Activated CD8-positive, alpha-beta memory T cell treated with anti-CD3 and anti-CD28 coated beads for 1 hour (primary cell): ENCODE measurements at regions not wholly inside any gene's neighbourhood (a gene's known extent, or its start where the extent isn't known, plus 50 kb on each side); places are given as distances from the start of the nearest gene placed in this dataset.

Experiments used
- DNase-seq, 2 donors: peaks; one replicate each; pipeline ENCODE4 v3.0.0-alpha.2; 2020; ENCODE audit warnings: low read depth in 1 of 2; ENCODE audit errors: extremely low read depth in 1 of 2

DNA sequence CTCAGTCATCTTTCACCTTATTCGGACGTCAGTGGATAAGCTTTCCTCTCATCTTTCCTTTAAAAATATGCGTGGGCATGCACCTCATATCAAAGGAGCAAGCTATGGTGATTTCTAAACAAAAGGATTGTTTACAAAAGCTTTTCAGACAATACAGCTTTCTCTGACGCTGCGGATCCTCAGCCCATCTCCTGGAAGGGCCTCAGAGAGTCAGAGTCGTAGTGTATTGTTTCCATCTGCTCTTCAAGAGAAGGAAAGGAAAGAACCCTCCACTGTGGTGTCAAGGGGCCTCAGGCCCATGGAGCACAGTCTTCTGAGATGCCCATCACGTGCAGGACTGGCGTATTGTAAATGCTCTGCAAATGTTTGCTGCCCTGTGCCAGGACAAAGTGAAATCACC lies 163.4 kb upstream of the MAP1B start:
- no peak for DNase-seq

DNA sequence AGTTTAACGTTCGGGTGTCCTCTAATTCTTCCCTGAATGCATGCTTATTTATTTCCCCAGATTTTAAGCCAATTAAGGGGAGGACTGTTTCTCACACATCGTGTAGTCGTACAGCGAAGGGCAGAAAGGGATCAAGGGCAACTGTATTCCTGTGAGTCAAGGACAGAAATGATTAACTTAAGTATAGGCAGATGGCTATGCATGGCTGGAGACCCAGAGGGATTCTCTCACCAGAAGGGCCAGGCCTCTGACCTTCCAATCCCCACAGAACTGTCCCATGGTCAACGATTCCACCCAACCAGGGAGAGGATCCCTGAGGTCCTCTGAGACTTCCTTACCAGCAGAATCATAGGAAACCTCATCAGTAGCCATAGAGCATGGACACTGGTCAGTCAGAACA lies 161.8 kb upstream of the MAP1B start:
- DNase-seq, result no peak

DNA sequence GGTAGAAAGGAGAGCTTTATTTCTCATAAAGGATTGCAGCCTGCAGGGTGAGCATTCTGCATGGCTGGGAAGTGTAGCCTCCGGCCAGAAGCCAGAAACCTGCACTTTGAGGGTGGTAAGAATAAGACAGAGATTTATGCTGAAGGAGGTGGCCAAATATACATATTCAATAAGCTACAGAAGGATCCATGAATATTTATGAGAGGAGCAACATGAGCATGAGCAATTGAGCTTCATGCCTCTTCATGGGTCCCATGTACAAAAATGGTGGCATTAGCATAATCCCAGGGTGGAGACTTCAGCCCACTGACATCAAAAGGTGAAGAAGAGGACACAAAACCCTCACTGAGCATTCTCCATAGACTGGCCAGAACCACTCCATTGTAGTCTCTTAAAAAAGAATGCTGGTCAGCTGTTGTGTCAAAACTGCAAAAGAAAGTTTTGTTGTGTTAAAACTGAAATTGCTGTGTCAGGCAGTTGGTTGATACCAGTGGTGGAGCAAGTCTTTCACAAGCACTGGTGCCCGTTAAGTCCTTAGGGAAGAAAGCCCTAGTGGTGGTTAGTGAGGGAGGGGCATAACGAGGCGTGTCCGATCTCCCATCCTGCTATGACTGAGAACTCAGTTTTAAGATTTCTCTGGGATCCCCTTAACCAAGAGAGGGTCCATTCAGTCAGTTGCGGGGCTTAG lies 160.8 kb upstream of the MAP1B start:
- DNase-seq, result no peak

- DNase-seq, result no peak
Measured at GRCh38 chr5:71948206-71948605, 159.1 kb upstream of the MAP1B start.

DNA sequence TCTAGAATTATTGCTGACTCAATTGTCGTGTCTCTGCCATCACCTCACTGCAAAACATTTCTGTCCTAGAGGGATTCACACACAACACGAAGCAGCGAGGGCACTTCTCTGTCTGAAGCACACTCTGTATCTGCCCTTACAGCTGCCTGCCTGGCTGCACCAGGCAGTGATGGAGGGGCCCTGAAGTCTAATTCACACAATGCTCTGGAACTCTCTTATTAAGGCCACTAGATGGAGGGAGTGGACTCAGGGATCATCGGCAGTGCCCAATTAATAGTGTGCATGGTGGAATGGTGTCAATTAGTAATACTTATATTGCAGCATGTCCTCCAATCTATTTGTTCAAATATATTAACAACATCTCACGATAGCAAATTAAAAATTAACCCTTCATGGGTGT lies 157.5 kb upstream of the MAP1B start:
- no peak for DNase-seq

DNA sequence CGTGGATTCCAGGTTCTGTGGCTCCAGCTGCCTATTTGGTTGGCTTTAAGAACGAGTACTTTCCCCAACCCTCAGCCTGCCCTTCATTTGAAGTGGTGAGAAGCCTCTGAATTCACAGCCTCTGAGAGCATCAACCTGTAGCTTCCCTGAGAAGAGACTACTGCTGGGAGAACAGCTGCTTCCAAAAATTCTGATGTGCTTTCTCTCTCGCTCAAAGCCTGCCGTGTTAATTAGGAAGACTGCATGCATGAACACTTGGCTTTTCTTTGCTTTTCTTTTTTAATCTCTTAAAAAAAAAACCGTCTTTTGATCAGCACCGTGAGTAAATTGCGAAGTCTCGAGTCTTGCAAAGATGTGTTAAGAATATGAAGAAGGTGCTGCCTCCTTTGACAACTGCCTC lies 153.4 kb upstream of the MAP1B start:
- DNase-seq, result no peak

GRCh38 chr5:71954329-71954728 lies 152.9 kb upstream of the MAP1B start:
- no peak for DNase-seq

DNA sequence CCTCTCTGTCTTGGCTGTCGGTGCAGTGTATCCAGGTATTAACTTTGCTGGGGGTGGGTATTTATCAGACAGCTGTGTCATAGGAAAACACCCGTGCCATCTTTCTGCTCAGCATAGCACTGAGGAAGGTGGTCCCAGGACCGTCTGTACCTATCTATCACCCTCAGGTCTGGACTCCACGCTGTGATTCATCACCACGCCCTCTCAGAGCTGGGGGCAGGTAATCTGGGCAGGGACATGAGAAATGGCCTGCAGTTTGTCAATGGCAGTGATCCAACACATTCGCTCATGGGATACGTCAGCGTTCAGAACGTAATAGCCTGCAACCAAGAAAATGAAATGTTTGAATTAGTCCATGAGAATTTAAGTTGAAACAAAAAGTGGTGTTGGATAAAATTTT lies 151.6 kb upstream of the MAP1B start:
- DNase-seq, result no peak

- no peak for DNase-seq
Measured at GRCh38 chr5:71957292-71957898, 149.9 kb upstream of the MAP1B start.

DNA sequence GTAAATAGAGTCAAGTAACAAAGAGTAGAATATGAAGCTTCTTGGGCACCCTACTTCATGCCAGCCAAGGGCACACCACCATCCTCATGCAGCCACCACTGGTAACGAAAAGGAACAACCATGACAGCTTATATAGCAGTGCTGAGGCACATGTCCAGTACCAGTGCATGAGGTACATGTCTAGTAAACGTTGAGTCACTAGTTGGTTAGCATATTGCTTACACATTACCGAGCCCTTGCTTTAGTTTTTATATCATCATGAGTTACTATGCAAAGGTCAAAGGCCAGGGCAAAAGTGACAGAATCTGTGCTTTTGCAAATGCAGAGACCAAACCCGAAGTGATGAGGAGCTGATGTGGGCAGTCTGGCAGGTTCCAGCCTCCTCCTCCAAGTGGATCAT lies 147.1 kb upstream of the MAP1B start:
- no peak for DNase-seq

DNA sequence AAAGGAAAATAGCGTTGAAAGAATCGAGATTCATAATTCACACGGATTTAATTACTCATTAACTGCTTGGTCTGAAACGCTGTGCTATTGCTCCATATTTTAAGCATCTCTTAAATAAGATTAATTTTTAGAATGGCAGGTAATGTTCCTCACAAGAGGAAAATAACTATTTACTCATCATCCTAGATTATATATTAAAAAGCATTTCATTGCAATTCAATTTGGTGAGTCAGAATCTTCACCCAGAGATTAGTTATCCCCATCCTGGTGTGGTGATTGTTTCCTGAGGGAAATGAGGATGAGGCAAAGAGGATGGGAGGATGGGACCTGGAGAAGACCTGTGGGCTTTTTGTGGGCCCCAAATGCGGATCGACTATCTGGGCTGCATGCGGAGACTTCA lies 145.5 kb upstream of the MAP1B start:
- no peak for DNase-seq

DNA sequence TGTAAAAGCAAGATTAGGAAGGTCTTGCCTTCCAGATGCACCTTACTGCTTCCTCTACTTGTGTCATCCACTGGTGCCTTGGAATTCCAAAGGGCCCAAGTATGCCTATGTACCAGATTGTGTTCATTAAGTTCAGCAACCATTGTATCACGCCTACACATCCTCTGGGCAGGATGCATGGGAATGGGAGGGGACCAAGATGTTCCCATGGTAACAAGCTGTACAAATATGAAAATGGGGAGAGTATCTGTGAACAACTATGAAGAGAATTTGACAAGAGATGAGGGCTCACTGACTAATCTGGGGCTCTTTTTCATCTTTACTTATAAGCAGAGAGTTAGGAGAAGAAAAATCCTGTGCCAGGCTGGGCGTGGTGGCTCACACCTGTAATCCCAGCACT lies 137.8 kb upstream of the MAP1B start:
- DNase-seq, result no peak

DNA sequence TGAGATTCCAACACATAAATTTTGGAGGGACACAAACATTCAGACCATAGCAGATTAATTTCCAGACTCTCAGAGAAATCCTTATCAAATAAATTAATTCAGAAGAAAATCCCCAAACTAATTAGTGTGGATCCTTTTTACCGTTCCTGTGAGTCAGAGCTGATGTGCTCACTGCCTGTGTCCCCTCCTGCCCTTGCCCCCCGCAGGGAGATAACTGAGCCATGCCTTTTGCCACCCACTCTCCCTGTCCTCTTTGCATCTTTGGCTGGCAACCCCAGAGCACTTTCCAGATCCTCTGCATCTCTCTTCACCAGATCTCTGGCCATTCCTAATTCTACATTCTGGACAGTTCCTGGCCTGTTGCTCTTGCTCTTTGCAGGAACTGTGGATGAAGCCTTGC lies 135.4 kb upstream of the MAP1B start:
- DNase-seq, result no peak

DNA sequence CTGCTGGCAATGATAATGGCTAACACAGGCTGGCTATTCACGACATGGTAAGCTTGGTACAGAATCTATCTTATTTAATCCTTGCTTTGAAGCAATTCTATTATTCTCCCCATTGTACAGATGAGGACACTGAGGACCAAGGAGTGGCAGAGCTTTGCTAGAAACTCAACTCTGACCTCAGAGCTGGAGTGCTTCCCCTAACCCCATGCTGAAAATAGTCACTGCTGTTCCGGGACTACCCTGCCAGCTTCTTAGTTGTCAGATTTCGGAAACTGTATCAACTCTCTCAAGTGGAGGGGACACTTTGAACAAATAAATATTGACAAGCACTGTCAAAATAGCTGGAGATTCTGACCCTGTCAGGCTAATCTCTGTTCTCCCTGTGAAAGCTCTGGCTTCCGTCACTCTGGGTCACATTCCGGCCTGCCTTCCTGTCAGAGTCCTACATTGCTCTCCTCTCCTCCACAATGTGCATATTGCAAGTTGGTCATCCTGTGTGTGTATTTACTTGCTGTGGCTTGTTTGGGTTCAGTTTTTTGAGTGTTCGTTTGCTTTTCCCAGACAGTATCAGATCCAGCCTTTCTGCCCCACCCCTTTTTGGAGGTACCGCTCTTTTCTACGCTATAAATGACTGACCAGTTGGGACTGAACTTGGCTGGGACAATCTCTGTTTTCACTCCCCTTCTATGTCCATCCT lies 134.3 kb upstream of the MAP1B start:
- DNase-seq, result no peak

GRCh38 chr5:71973563-71973962 lies 133.7 kb upstream of the MAP1B start:
- DNase-seq, result no peak

DNA sequence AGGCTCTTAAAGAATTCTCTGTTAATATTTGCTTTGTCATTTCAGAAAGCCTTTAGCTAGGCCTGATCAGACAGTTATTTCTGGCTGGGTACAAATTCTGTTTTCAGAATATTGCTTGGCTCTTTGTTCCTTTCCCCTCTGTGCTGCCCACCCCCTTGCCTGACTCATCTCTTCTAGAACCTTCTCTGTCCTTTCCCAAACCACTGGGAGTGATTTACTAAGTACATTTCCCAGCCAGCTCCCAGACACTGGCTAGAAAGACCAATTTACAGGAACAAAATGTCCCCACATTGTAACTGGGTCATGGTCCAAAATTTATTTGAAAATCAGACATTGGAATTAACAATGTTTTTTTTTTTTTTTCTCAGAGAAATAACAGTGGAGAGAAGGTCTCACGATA lies 133.1 kb upstream of the MAP1B start:
- no peak for DNase-seq

- DNase-seq, result no peak
Measured at GRCh38 chr5:71974622-71975021, 132.7 kb upstream of the MAP1B start.

- DNase-seq, result no peak
Measured at GRCh38 chr5:71976449-71976848, 130.8 kb upstream of the MAP1B start.

DNA sequence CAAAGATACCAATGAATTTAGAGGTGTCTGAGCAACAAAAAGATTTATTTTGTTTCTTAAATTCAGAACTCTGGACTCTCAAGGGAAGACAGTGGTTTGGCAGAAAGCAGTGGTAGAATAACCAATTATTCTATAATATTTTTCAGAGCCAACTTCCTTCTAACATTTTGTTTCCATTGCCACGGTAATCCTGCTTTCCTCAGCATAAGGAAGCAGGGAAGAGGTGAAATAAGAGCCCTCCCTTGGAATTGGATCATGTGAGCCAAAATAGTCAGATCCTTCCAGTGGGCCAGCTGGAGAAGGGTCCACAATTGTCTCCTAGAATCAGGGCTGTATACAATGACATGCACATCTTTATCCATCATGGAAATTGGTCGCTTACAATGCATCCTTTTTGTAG lies 130.0 kb upstream of the MAP1B start:
- no peak for DNase-seq

DNA sequence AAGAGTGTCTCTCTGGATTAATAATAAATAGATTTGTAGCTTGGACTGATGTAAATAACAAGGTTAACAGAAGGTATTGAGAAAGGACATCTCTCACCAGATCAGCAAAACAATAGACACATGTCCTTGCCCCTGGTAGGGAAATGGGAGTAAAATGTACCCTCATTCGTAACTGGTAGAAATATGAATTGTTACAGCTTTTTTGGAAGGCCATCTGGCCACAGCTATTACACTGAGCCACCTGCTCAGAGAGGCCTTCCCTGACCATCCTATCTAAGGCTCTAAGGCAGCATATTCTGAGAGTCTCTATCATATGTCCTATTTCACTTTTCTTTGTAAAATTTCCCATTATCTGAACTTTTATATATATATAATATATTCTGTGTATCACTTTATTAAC lies 129.1 kb upstream of the MAP1B start:
- DNase-seq, result no peak

GRCh38 chr5:71982717-71983395 lies 124.4 kb upstream of the MAP1B start:
- no peak for DNase-seq

DNA sequence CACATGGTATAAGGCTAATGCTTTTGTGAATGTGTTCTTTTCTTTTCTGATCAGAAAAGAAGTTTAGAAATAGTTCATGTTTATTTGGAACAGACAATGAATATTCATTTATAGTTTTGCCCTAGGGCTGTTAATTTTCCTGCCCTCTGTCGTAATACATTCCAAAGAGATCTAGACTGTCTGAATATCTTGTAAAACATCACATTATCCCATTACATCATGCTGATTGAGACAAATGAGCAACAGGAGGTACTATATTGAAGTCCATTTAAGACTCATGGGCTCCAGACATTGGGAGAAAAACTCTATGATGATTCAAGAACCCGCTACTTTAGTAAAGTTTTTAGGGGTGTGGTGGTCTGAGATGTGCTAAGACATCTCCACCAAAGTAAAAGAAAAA lies 121.2 kb upstream of the MAP1B start:
- no peak for DNase-seq
